IMR-90 (cell line): ENCODE measurements at regions not wholly inside any gene's neighbourhood (a gene's known extent, or its start where the extent isn't known, plus 50 kb on each side); places are given as distances from the start of the nearest gene placed in this dataset.

Source experiments
- ATAC-seq: fragments of 200-7000 bp; cut with Tn5 transposase; 2 replicates; pipeline ENCODE4 v1.9.1; 2020; ENCODE audit warnings: low read depth, mild to moderate bottlenecking, moderate library complexity
- BruUV-seq: library from RNA; stranded (reverse); fragments of 400-500 nt; replicated peaks from 2 replicates; lab custom pipeline; 2021; lab: Mats Ljungman, UMichigan
- CTCF ChIA-PET: fragments of 300-600 bp; formaldehyde crosslinking; extraction: SDS; loops from one replicate; lab custom pipeline; 2021; ENCODE audit warnings: antibody characterized with exemption; lab: Yijun Ruan, JAX
- POLR2A ChIA-PET: fragments of 300-600 bp; sonication (Branson Sonifier 250); formaldehyde crosslinking; loops from one replicate; lab custom pipeline; 2022; ENCODE audit warnings: antibody characterized with exemption; ENCODE audit not compliant: unreplicated experiment; lab: Charles Lee
- DNase-seq: peaks from one replicate; pipeline ENCODE4 v3.0.0; 2013
- H2AFZ ChIP-seq: replicated peaks from 2 replicates; pipeline ENCODE3; 2013; ENCODE audit warnings: low read length, mild to moderate bottlenecking; ENCODE audit not compliant: poor library complexity
- H2AK5ac ChIP-seq: 2 replicates; pipeline ENCODE4 v1.6.1; 2013; ENCODE audit warnings: low read depth, low read length, inconsistent platforms
- H2AK9ac ChIP-seq: replicated peaks from 2 replicates; pipeline ENCODE3; 2013; ENCODE audit warnings: mild to moderate bottlenecking, low read depth, low read length, moderate library complexity; ENCODE audit not compliant: poor library complexity
- H2BK120ac ChIP-seq: 2 replicates; pipeline ENCODE4 v1.6.1; 2013; ENCODE audit warnings: low read depth, low read length, inconsistent platforms
- H2BK15ac ChIP-seq: 3 replicates; pipeline ENCODE4 v1.6.1; 2013; ENCODE audit warnings: low read depth, low read length, inconsistent platforms
- H2BK20ac ChIP-seq: 2 replicates; pipeline ENCODE4 v1.6.1; 2013; ENCODE audit warnings: low read depth, mild to moderate bottlenecking, inconsistent platforms, low read length, moderate library complexity
- H2BK5ac ChIP-seq: 2 replicates; pipeline ENCODE4 v1.6.1; 2013; ENCODE audit warnings: mild to moderate bottlenecking, low read depth, low read length, inconsistent platforms; ENCODE audit not compliant: poor library complexity, severe bottlenecking
- H3K14ac ChIP-seq: replicated peaks from 2 replicates; pipeline ENCODE4 v1.6.1; 2013; ENCODE audit warnings: low read depth, low read length, inconsistent platforms
- H3K18ac ChIP-seq: 2 replicates; pipeline ENCODE4 v1.6.1; 2013; ENCODE audit warnings: low read depth, low read length, control low read depth
- H3K23ac ChIP-seq: 2 replicates; pipeline ENCODE4 v1.6.1; 2013; ENCODE audit warnings: low read depth, low read length, inconsistent platforms
- H3K27ac ChIP-seq: 2 replicates; pipeline ENCODE4 v1.5.1; 2013; ENCODE audit warnings: mild to moderate bottlenecking, control low read depth, low read length; ENCODE audit not compliant: insufficient read depth
- H3K27me3 ChIP-seq: 2 replicates; pipeline ENCODE4 v1.6.1; 2013; ENCODE audit warnings: low read length; ENCODE audit not compliant: control insufficient read depth, insufficient read depth
- H3K36me3 ChIP-seq: 2 replicates; pipeline ENCODE4 v1.6.1; 2013; ENCODE audit warnings: low read length, mixed read lengths; ENCODE audit not compliant: control insufficient read depth, insufficient read depth
- H3K4ac ChIP-seq: 2 replicates; pipeline ENCODE4 v1.6.1; 2013; ENCODE audit warnings: low read depth, low read length, inconsistent platforms
- H3K4me1 ChIP-seq: 2 replicates; pipeline ENCODE4 v1.6.1; 2013; ENCODE audit warnings: low read length, mixed read lengths; ENCODE audit not compliant: control insufficient read depth, insufficient read depth
- H3K4me2 ChIP-seq: 2 replicates; pipeline ENCODE4 v1.6.1; 2013; ENCODE audit warnings: low read depth, mild to moderate bottlenecking, control low read depth, low read length, moderate library complexity
- H3K4me3 ChIP-seq: 2 replicates; pipeline ENCODE4 v1.5.1; 2013; ENCODE audit warnings: low read depth, mild to moderate bottlenecking, control low read depth, low read length, moderate library complexity; ENCODE audit not compliant: insufficient read depth
- H3K56ac ChIP-seq: 2 replicates; pipeline ENCODE4 v1.6.1; 2013; ENCODE audit warnings: low read length, inconsistent platforms; ENCODE audit not compliant: insufficient read depth; ENCODE audit errors: extremely low read depth
- H3K79me1 ChIP-seq, 2 experiments: 2 replicates each; pipeline ENCODE4 v1.6.1; 2013; ENCODE audit warnings: low read length in 2 of 2, inconsistent platforms in 1 of 2, low read depth in 1 of 2
- H3K9ac ChIP-seq: 2 replicates; pipeline ENCODE4 v1.6.1; 2013; ENCODE audit warnings: low read depth, low read length, control low read depth
- H3K9me1 ChIP-seq: 2 replicates; pipeline ENCODE4 v1.6.1; 2013; ENCODE audit warnings: low read length, inconsistent platforms; ENCODE audit not compliant: insufficient read depth
- H3K9me3 ChIP-seq: 2 replicates; pipeline ENCODE4 v1.6.1; 2013; ENCODE audit warnings: low read length; ENCODE audit not compliant: control insufficient read depth, insufficient read depth
- H4K20me1 ChIP-seq: 2 replicates; pipeline ENCODE4 v1.6.1; 2013; ENCODE audit warnings: low read length, inconsistent platforms; ENCODE audit not compliant: insufficient read depth
- H4K5ac ChIP-seq: 2 replicates; pipeline ENCODE4 v1.6.1; 2013; ENCODE audit warnings: mild to moderate bottlenecking, low read depth, low read length, control low read depth
- H4K8ac ChIP-seq, 2 experiments: 2 replicates each; pipeline ENCODE4 v1.6.1; 2013; ENCODE audit warnings: low read depth in 2 of 2, low read length in 2 of 2, control low read depth in 1 of 2, inconsistent platforms in 1 of 2
- H4K91ac ChIP-seq: 2 replicates; pipeline ENCODE4 v1.6.1; 2013; ENCODE audit warnings: low read depth, low read length, inconsistent platforms; ENCODE audit not compliant: insufficient read depth
- BHLHE40 ChIP-seq: fragments of 150-350 bp; IDR thresholded peaks from 2 replicates; pipeline ENCODE4 v1.6.1; 2016; ENCODE audit warnings: mild to moderate bottlenecking, low read depth, low read length
- CHD1 ChIP-seq: IDR thresholded peaks from 2 replicates; pipeline ENCODE4 v1.6.1; 2012; ENCODE audit warnings: low read depth, low read length, improper control_type of control experiment
- ELK1 ChIP-seq: fragments of 150-350 bp; IDR thresholded peaks from 2 replicates; pipeline ENCODE4 v1.6.1; 2016; ENCODE audit warnings: low read depth, mild to moderate bottlenecking, low read length, moderate library complexity, borderline replicate concordance
- FOS ChIP-seq: fragments of 150-350 bp; IDR thresholded peaks from 2 replicates; pipeline ENCODE4 v1.6.1; 2016; ENCODE audit warnings: low read depth, low read length
- MAFK ChIP-seq: IDR thresholded peaks from 2 replicates; pipeline ENCODE4 v1.6.1; 2012; ENCODE audit warnings: low read depth, low read length, improper control_type of control experiment
- MAZ ChIP-seq: IDR thresholded peaks from 2 replicates; pipeline ENCODE4 v1.6.1; 2012; ENCODE audit warnings: low read depth, mild to moderate bottlenecking, low read length, improper control_type of control experiment, moderate library complexity, borderline replicate concordance
- NFE2L2 ChIP-seq: fragments of 150-350 bp; IDR thresholded peaks from 2 replicates; pipeline ENCODE4 v1.6.1; 2016; ENCODE audit warnings: low read depth, mild to moderate bottlenecking, low read length
- RAD21 ChIP-seq: IDR thresholded peaks from 2 replicates; pipeline ENCODE4 v1.6.1; 2012; ENCODE audit warnings: low read length, improper control_type of control experiment
- RCOR1 ChIP-seq: IDR thresholded peaks from 2 replicates; pipeline ENCODE4 v1.6.1; 2012; ENCODE audit warnings: mild to moderate bottlenecking, low read length, improper control_type of control experiment; ENCODE audit not compliant: insufficient replicate concordance
- SMC3 ChIP-seq: fragments of 150-350 bp; IDR thresholded peaks from 2 replicates; pipeline ENCODE4 v1.6.1; 2016; ENCODE audit warnings: low read depth, mild to moderate bottlenecking, antibody characterized with exemption, low read length, moderate library complexity
- WGBS, 2 experiments: methylation state at CpG; one replicate each; pipeline versions ENCODE4 v1.1.5 to v1.1.7; 2013; ENCODE audit warnings: missing lambda C conversion rate in 2 of 2; ENCODE audit not compliant: insufficient read length in 1 of 2; ENCODE audit errors: extremely low coverage in 2 of 2; 5-methylcytosine and 5-hydroxymethylcytosine counted together
- dilution Hi-C: fragments of 300-500 bp; cut with HindIII; formaldehyde crosslinking; loops from one replicate; pipeline ENCODE4 v1.14.3; 2018; ENCODE audit warnings: low sequenced_read_pairs; ENCODE audit not compliant: unreplicated experiment
- in situ Hi-C: fragments of 300-500 bp; cut with MboI; formaldehyde crosslinking; loops from 3 replicates; pipeline ENCODE4 v1.14.3; 2019; ENCODE audit warnings: low sequenced_read_pairs, inconsistent platforms, mixed read lengths
- intact Hi-C: fragments of 100-400 bp; cut with micrococcal nuclease; formaldehyde crosslinking; loops from 2 replicates; pipeline ENCODE4 v1.10.0; 2022
- TF ChIP-seq, protein P1 (sequence below): fragments of 150-350 bp; IDR thresholded peaks from 2 replicates; pipeline ENCODE4 v1.6.1; 2017; ENCODE audit warnings: mild to moderate bottlenecking, antibody characterized with exemption, low read length, low read depth

DNA sequence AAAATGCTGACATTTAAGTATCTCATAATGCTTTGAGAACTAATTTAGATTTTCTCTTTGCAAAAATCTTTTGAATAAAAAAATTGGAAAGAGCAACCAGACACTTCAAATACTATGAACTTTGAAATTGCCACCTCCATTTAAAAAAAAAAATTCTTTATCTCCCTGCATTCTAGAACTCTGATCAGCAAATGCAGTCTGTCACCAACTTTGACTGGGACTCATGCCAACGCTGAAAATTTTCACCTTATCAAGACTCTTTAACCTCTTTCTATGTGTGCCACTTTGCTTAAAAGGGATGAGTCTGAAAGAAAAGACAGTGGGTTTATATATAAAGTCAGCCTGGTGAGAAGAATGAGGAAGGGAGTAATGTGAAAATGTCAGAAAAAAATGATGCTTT lies 191.2 kb upstream of the ARPP21 start:
- POLR2A ChIA-PET = no interaction called here
- ATAC-seq (no peak), DNase-seq (no peak)
- Histone ChIP-seq H2AFZ (no peak overlapping the region), H2BK20ac (no peak overlapping the region), H3K4me1 (no peaks in the 10 kb centered on the region), H4K5ac (no peak overlapping the region), H4K8ac (no peak overlapping the region), H3K14ac (no peak overlapping the region), H2AK5ac (no peak overlapping the region), H3K9me3 (peaks cover 11% of the 10 kb centered on the region), H3K79me1 (no peaks in the 10 kb centered on the region), H3K9ac (no peak overlapping the region), H3K18ac (no peak overlapping the region), H3K23ac (no peak overlapping the region), H3K4me3 (no peak overlapping the region), H4K91ac (no peak overlapping the region), H2BK5ac (no peak overlapping the region), H3K56ac (no peak overlapping the region), H3K27me3 (no peaks in the 10 kb centered on the region), H3K36me3 (no peaks in the 10 kb centered on the region), H3K4me2 (no peak overlapping the region), H4K20me1 (no peaks in the 10 kb centered on the region), H3K9me1 (no peaks in the 10 kb centered on the region), H3K4ac (no peak overlapping the region), H2BK15ac (no peak overlapping the region), H2AK9ac (no peak overlapping the region), H2BK120ac (no peak overlapping the region), H3K27ac (no peak overlapping the region)
- intact Hi-C loops = no loop called here
- dilution Hi-C loops = no loop called here
- CTCF ChIA-PET = no interaction called here
- WGBS, 2 experiments = no CpG with 5 or more reads among the region's 1 CpG
- in situ Hi-C loops = no loop called here
- BruUV-seq = no TSS peak
- no peak for TF ChIP-seq RAD21
- TF ChIP-seq NFE2L2 = no peak
- TF ChIP-seq, protein P1, sequence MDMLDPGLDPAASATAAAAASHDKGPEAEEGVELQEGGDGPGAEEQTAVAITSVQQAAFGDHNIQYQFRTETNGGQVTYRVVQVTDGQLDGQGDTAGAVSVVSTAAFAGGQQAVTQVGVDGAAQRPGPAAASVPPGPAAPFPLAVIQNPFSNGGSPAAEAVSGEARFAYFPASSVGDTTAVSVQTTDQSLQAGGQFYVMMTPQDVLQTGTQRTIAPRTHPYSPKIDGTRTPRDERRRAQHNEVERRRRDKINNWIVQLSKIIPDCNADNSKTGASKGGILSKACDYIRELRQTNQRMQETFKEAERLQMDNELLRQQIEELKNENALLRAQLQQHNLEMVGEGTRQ = no peak
- no peak for TF ChIP-seq SMC3
- no peak for TF ChIP-seq RCOR1
- TF ChIP-seq MAZ = no peak
- TF ChIP-seq FOS = no peak
- no peak for TF ChIP-seq MAFK
- no peak for TF ChIP-seq ELK1
- TF ChIP-seq BHLHE40 = no peak
- TF ChIP-seq CHD1 = no peak
